ENCODE measurements at regions not wholly inside any gene's neighbourhood (a gene's known extent, or its start where the extent isn't known, plus 50 kb on each side); places are given as distances from the start of the nearest gene placed in this dataset.

DNA sequence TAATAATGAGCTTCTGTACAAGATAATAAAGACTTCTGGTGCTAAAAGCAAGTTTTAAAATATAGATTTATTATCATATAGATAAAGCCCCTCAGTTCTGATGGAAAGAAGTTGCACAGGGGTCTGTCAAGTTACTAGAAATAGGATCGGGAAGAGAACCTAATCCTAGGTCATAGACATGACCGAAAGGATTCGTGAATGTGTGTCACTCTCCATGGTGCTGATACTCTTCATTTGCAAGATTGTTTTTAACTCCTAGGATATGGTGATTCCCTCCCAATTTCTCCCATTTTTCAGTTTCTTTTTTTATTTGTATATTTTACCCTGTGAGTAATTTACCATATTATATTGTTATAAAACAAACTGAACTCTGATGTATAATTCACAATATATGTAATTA is 58.9 kb upstream of the CTNNA2 start:
- in situ Hi-C loops (cut with HindIII; ENCODE audit: extremely low pct_ligation_motif_present, low pct_unique_long_range_greater_than_20kb), result no loop called here
- intact Hi-C loops (cut with micrococcal nuclease; ENCODE audit: unreplicated experiment), result no loop called here
- ATAC-seq (no peak), DNase-seq (ENCODE audit: low spot score) (no peak), FAIRE-seq (no peak)
- no peak overlapping the region for H2AFZ ChIP-seq (ENCODE audit: low read length)
- no peak overlapping the region for H3K4me3 ChIP-seq (replicated peaks in 1 of 3; ENCODE audit: insufficient read depth in 1 of 3, low read depth in 2 of 3, low read length in 3 of 3)
- no peaks in the 10 kb centered on the region for H3K79me2 ChIP-seq (ENCODE audit: insufficient read depth, low read length)
- H3K36me3 ChIP-seq (replicated peaks in 1 of 2; ENCODE audit: control insufficient read depth in 1 of 2, insufficient read depth in 2 of 2, low read length in 2 of 2), result no peaks in the 10 kb centered on the region
- TF ChIP-seq REST (IDR thresholded peaks at IDR 0.05; ENCODE audit: borderline replicate concordance in 1 of 2, low read depth in 1 of 2, low read length in 2 of 2) (peak; percentile 52 to 95), MTA3 (CRISPR knock-in tag; IDR thresholded peaks at IDR 0.05) (no peak), ZFP36L1 (CRISPR knock-in tag; IDR thresholded peaks at IDR 0.05) (no peak), SMC3 (IDR thresholded peaks at IDR 0.05; ENCODE audit: low read length) (no peak), MIER2 (CRISPR knock-in tag; IDR thresholded peaks at IDR 0.05) (peak; percentile 93), GTF3A (CRISPR knock-in tag; conservative IDR thresholded peaks at IDR 0.05) (no peak), EHMT2 (IDR thresholded peaks at IDR 0.05; ENCODE audit: borderline replicate concordance, low read depth, low read length) (peak; percentile 79; the same call in 1 of the 2 replicates), HCFC1 (IDR thresholded peaks at IDR 0.05; ENCODE audit: low read depth, low read length) (no peak)
- 13% methylated on average over 3 of the region's 3 CpGs for WGBS (ENCODE audit: low lambda C conversion rate)
- no peak overlapping the region for H3K27ac ChIP-seq (ENCODE audit: extremely low read length, insufficient read depth, low read length)
- no peak overlapping the region for H3K9ac ChIP-seq (ENCODE audit: insufficient read depth, low read depth, low read length)
- H3K27me3 ChIP-seq (ENCODE audit: control insufficient read depth in 1 of 2, insufficient read depth in 2 of 2, low read length in 2 of 2), result no peaks in the 10 kb centered on the region
- no peak overlapping the region for H3K4me2 ChIP-seq (ENCODE audit: low read depth, low read length)
- no peaks in the 10 kb centered on the region for H3K4me1 ChIP-seq (ENCODE audit: insufficient read depth, low read length)
- H3K9me3 ChIP-seq (ENCODE audit: low read length), result no peaks in the 10 kb centered on the region
- CTCF ChIA-PET (ENCODE audit: low intra/inter-chr PET ratio, low total read pairs), result no interaction called here
- no TSS peak for BruUV-seq (replicated peaks)
- POLR2A ChIA-PET, result no interaction called here
- H4K20me1 ChIP-seq (ENCODE audit: insufficient read depth, low read length), result no peaks in the 10 kb centered on the region
